HG03342 (cell line): ENCODE measurements at regions not wholly inside any gene's neighbourhood (a gene's known extent, or its start where the extent isn't known, plus 50 kb on each side); places are given as distances from the start of the nearest gene placed in this dataset.

Experiments
- ATAC-seq: cut with Tn5 transposase; IDR thresholded peaks from one replicate; pipeline ENCODE4 v1.9.1; 2021; ENCODE audit warnings: mild to moderate bottlenecking, moderate library complexity; ENCODE audit not compliant: unreplicated experiment

- ATAC-seq, result no peak
Measured at GRCh38 chr15:95865330-95865739, 465.2 kb upstream of the NR2F2 start.

DNA sequence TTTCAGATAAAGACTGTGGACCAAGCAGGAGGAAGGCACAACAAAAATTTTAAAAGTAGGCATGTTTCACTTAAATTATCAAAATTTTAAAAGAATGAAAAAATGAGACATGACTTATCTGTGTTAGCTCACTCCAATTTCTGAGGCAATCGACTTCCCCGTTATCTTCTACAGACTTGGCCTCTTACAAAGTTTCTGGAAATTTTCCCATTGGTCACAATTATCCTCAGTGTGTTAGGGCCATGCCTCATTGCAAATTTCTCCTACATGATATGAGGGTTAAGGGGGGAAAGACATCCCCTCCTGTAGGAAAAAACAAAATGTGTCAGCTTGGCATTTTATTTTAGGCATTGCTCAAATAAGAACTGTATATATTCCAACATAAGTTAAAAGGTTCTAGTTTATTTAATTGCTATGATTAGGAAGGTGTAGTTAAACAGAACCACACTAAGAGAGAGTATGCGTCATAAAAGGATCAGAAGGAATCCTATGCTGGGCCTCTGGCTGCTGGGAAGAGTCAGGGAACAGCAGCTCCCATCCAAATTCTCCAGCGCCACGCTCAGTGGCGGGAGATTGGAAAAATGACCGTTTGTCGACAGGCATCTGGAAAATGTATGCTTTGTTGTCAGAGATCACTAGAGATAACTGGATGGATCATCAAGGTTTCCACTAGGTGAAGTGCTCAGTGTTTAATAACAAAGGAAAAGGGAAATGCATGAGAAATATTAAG is 463.6 kb upstream of the NR2F2 start:
- no peak for ATAC-seq

GRCh38 chr15:95868450-95868849 is 462.1 kb upstream of the NR2F2 start:
- no peak for ATAC-seq

DNA sequence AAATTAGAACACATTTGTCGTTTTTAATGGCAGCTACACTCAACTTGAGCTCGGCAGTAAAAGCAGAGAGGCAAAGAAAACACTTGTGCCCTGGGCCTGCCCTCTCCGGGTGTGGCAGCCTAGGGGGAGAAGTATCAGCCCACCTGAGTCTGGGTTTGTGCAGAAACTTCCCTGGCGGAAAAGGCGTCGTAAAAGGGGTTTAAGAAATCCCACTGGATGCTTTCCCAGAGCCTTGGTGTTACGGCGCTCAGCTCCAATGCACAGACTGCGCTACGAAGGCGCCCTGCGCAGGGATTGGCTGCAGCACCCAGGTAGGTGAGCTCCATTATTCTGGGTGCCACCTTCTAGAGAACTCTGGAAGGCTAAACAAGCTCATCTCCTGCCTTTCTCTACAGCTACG is 461.5 kb upstream of the NR2F2 start:
- ATAC-seq, result no peak

GRCh38 chr15:95869920-95870319 is 460.6 kb upstream of the NR2F2 start:
- ATAC-seq, result no peak

GRCh38 chr15:95872366-95872771 is 458.1 kb upstream of the NR2F2 start:
- no peak for ATAC-seq

DNA sequence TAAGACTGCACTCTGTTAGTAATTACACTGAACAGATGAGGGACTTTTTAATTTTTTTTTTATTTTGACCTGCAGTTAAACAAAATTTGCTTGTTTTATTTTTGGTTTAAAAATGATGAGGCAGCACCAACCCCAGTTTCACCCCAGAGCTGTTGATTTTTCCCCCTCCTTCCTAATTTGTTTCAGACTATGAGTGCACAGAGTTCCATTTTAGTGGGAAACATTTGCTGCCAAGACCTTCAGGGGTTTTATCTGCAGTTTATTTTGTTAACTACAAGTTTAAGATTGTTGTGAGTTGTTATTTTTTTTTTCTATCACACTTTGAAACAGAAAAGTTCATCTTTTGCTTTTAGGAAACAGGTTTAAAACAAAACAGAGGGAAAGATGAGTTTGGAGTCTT is 455.9 kb upstream of the NR2F2 start:
- no peak for ATAC-seq

- ATAC-seq, result no peak
Measured at GRCh38 chr15:95875121-95875643, 455.3 kb upstream of the NR2F2 start.

- no peak for ATAC-seq
Measured at GRCh38 chr15:95880031-95880570, 450.4 kb upstream of the NR2F2 start.

- ATAC-seq, result no peak
Measured at GRCh38 chr15:95880630-95881029, 449.9 kb upstream of the NR2F2 start.

DNA sequence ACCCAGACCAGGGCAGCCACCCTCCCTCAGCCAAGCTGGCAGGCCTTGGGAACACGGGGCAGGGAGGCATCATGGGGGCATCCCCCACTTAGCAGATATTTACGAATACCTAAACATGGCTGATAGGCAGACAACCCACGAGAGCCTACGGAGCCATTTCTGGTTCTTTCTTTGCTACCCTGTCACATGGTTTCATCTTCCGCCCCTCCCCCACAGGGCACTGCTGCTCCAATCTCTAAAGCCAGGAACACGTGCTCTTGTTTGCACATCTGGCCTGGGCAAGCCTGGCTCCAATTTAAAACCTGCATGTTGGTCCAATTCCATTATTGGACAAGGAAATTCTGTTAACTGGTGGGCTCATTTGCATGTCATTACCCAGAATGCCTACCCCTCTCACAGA is 447.4 kb upstream of the NR2F2 start:
- no peak for ATAC-seq

- ATAC-seq, result no peak
Measured at GRCh38 chr15:95884276-95884675, 446.2 kb upstream of the NR2F2 start.

DNA sequence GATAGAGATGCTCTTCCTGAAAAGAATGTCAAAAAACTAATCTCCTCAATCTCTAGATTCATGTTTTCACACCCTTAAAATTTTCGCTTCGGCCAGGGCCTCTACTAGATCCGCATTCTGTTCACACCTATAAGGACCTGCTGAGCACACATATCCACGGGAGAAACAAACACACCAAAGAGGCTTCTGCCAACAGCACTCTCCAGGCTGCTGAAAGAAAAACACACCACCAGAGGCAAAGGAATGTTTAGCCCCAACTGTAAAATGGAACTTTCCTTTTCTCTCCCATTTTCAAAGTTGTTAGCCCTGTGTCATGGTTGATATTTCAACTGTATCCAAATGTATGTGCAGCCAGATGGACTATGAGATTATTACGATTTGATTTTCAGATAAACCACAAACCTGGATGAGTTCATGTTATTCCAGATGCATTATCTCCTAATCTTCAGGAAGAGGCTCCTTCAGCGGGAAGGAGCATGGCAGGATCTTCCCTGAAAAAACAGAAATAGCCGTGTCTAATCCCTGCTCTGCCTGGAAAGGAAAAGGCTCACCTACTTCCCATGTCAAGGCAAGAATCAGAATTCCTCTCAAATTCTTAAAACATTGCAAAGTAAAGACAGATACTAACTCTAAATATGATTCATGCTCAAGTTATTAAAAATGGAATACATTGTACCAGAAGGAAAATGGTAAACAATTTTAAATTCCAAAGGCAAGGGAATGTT is 442.7 kb upstream of the NR2F2 start:
- ATAC-seq, result no peak

GRCh38 chr15:95888762-95889161 is 441.7 kb upstream of the NR2F2 start:
- ATAC-seq, result no peak

GRCh38 chr15:95894407-95894956 is 436.0 kb upstream of the NR2F2 start:
- no peak for ATAC-seq

DNA sequence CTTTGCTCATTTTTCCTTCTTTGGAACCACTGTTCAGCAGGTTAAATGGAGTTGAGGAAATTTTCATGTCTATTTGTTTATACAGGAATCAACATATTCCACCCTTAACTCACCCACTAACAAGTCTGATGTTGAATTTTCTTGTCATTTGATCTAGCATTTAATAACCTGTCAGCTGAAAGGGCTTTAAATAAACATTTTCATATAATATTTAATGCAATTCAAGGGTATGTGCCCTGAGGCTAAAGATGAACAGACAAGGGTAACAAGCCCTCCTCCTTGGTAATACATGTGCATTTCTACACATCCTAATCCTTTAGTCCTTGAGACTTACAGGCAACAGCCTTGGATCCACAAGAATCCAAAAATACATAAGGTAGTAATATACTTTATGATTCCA is 435.0 kb upstream of the NR2F2 start:
- ATAC-seq, result no peak

DNA sequence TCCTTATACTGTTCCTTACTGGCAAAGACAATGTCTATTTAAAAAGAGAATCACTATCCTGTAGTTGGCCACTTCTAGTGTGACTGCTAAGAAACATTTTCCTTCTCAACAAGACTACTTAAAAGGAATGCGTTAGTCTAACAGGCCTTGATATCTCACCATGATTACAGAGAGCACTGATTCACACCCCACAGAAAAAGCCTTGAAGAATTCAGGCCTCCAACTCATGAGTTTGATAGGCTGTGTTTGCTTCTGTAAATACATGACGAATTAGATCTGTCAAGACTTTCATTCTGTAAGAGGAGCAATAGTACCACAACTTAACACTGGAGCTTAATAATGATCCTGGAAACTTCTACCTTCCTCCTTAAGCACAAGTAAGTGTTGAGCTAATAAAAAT is 432.8 kb upstream of the NR2F2 start:
- no peak for ATAC-seq

DNA sequence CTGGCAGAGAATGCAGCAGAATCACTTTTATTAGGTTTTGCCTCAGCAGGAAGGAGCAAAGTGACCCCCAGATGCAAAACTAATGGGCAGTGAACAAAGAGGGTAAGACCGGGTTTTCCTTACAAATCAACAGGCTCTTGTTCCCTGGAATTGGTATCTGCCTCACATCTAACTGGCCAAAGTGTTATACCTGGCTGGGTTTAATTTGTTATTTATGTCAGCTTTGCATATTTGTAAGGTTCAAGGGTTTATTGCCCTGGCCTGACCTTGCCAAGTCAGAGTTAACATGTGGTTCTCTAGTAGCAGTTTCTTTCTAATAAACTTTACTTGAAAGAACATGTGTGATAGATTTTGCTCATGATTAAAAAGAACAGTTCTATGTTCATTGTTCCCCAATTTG is 431.7 kb upstream of the NR2F2 start:
- no peak for ATAC-seq

DNA sequence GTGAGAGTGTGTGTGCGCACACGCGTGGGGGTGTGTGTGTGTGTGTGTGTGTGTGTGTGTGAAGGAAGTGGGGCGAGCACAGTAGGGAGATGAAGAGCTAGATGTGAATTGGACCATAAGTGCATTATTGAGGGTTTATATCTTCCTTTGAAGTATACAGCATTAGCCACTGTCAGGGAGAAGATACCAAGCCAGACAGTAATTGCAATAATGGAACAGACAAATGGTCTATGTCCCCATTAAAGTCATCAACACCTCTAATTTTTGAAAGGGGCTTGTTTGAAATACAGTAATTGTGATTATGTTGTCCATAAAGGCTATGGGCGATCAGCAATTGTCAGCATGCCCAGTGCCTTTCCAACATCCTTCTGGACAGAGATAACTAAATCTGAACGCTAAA is 429.2 kb upstream of the NR2F2 start:
- ATAC-seq, result no peak

- no peak for ATAC-seq
Measured at GRCh38 chr15:95902606-95903005, 427.9 kb upstream of the NR2F2 start.

DNA sequence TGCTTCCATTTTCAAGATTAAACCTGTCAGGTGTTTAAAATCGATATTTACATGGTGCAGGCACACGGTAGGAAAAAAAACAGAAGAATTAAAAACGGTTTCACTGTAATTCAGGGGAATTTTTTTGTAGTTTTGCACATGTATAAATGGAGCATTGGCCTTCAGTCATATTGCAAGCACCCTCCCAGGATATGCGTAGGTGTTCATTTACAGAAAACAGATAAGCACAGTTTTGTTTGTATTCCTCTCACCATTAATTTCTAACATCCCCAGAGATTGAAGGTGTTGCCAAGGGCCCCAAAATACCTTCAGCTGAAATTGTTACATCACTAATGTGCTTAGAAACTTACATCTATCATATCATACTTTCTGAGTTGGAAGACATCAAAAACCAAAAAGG is 427.1 kb upstream of the NR2F2 start:
- ATAC-seq, result no peak
